Fibroblast of mammary gland (primary cell): ENCODE measurements at regions not wholly inside any gene's neighbourhood (a gene's known extent, or its start where the extent isn't known, plus 50 kb on each side); places are given as distances from the start of the nearest gene placed in this dataset.

Experiments used
- DNase-seq: peaks from one replicate; pipeline ENCODE4 v3.0.0-alpha.2; 2010; ENCODE audit warnings: low read depth
- H3K4me3 ChIP-seq: 2 replicates; pipeline ENCODE4 v1.5.1; 2011; ENCODE audit warnings: low read depth, mild to moderate bottlenecking, low read length, moderate library complexity; ENCODE audit not compliant: control insufficient read depth
- CTCF ChIP-seq: conservative IDR thresholded peaks from 2 replicates; pipeline ENCODE4 v1.5.1; 2011; ENCODE audit warnings: low read depth, low read length, inconsistent platforms; ENCODE audit not compliant: control insufficient read depth, insufficient read depth

DNA sequence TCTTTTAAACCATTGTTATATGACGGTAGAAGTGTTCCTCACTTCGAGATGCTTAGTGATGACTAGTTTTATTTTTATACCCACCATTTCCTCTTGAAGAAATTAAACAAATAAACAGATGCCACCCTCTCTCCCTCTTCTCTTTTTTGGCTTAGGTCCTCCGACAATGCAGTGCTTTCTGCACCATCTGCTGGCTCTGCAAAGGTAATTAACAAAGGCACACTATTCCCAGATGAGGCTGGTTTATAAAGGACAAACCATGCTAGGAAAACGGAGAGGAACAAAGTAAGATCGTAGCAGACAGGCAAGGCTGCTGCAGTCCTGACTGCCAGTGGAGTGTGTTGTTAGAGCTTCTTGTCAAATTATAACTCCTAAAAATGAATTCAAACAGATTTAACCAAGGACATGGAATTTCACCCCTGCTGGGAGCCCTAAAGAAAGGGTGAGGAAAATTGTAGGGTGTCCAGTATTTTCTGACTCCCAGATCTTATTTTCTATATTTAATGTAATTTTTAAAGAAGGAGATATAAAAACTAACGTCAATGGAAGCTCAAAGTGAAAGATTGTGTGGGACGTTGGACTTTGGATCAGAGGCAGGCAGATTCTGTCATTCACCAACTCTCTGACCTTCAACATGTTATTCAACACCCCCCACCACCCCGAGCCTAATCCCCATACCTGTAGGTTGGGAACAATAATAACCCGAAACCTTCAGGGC, 142.1 kb downstream of the CPEB2 start:
- no peak for TF ChIP-seq CTCF
- DNase-seq = no peak
- H3K4me3 ChIP-seq = no peak overlapping the region

DNA sequence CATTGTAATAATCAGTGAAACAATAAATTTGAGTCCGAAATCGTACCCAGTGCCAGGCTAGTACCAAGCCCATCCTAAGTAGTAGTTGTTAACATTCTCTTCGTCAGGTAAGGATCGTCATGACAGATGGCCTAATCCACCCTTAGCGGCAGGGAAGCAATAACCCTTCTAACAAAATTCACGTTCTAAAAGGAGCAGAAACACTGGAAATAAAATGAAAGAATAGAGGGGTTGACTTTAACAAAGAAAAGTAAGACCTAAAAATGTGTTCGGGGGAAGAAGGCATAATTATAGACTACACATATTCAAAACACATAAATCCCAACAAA, 142.7 kb downstream of the CPEB2 start:
- TF ChIP-seq CTCF = no peak
- DNase-seq = no peak
- no peak overlapping the region for H3K4me3 ChIP-seq

DNA sequence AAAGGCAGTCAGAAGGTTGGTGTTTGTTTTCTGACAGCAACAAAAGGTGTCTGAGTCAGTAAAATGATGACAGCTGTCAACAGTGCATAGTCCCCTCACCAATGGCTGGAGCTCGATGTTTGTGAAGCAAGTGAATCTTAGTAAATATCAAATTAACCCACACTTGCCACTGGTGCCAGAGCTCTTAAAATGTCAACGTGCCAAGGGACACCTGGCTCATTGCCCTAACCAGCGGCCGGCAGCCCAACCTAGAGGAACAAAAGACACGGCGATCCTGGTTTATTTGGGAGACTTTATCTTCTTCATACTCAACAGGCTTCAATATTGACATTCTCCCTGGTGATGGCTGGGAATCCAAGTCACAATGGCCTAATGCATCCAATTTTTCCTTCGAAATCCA, 143.4 kb downstream of the CPEB2 start:
- H3K4me3 ChIP-seq = no peak overlapping the region
- no peak for DNase-seq
- no peak for TF ChIP-seq CTCF

DNA sequence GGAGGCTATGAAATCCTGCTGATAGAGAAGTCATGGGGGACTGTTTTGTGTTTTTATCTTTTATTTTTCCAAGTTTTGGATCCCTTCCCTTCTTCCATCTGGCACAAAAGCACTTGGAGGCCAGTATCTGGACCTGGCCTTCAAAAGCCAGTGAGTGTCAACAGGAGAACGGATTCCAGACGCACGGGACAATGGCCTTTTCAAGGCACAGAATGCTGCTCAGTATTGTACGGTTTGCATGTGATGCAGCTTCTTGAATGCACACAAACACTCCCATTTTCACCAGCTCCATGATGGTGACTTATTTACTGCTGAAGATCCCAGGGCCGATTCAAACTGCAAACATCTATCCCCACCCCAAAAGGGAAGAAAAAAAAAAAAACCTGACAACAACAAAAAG, 145.4 kb downstream of the CPEB2 start:
- no peak for DNase-seq
- no peak for TF ChIP-seq CTCF
- H3K4me3 ChIP-seq = no peak overlapping the region

DNA sequence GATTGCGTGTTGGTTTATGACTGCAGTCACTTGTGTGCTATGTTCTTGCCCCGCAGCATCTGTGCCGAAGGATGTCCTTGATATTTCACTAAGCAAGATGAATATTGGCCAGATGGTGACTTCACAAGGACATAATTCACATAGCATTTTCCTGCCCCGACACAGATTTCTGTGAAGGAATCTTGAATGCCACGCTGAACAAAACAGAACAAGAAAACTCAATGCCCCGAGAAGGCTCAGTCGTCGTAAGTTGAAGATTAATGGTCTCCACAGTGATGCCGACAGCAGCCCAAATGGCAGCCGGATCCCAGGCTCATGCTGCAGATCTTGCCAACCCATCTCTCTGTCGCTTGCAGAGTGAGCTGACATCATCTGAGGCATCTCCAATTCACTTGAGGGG, 145.9 kb downstream of the CPEB2 start:
- TF ChIP-seq CTCF = no peak
- no peak for DNase-seq
- no peak overlapping the region for H3K4me3 ChIP-seq

DNA sequence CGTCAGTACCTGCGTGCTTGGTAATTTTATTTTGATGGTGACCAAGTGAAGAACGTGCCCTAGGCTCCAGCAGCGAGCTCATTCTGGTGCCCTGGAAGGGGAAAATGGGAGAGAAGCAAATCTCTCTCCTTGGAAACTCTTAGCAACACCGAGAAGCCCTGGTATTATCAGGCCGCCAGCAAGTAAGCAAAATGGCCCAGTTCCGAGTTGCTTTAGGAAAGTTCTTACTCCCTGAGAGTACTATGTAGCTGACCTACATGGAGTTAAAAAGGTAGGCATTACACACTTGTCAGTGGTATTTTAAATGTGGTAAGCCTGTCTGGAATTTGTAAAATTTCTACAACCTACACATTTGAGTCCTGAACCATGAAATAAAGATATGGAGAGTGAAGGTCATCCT, 146.4 kb downstream of the CPEB2 start:
- DNase-seq = no peak

More for the DNA sequence above, 146.4 kb downstream of the CPEB2 start:
- TF ChIP-seq CTCF = no peak
- no peak overlapping the region for H3K4me3 ChIP-seq
